SK-N-SH (cell line): ENCODE measurements at regions not wholly inside any gene's neighbourhood (a gene's known extent, or its start where the extent isn't known, plus 50 kb on each side); places are given as distances from the start of the nearest gene placed in this dataset.

Source experiments
- CTCF ChIA-PET: fragments of 300-600, 350-600 bp; formaldehyde crosslinking; extraction: SDS; loops from one replicate; lab custom pipeline; 2021; lab: Yijun Ruan, JAX
- POLR2A ChIA-PET: fragments of 350-600 bp; sonication (Branson Sonifier 250); formaldehyde crosslinking; extraction: SDS; loops from one replicate; lab custom pipeline; 2020; ENCODE audit warnings: antibody characterized with exemption, inconsistent platforms; lab: Yijun Ruan, JAX
- DNase-seq: peaks from one replicate; pipeline ENCODE4 v3.0.0; 2012
- H2AFZ ChIP-seq: fragments of 200-600 bp; sonication (generic); 2 replicates; pipeline ENCODE4 v1.8.1; 2016; ENCODE audit warnings: antibody characterized with exemption, mild to moderate bottlenecking, low read depth
- H3F3A ChIP-seq: fragments of 200-600 bp; sonication (generic); replicated peaks from 2 replicates; pipeline ENCODE3; 2016; ENCODE audit warnings: antibody characterized with exemption, mild to moderate bottlenecking; ENCODE audit not compliant: insufficient read depth
- H3K27ac ChIP-seq, 2 experiments: fragments of 200-500 bp in 1 of 2; fragments of 200-600 bp in 1 of 2; sonication (Bioruptor generic) in 1 of 2; sonication (generic), shearing (Covaris generic) in 1 of 2; 2 replicates each; pipeline versions ENCODE4 v1.5.1 to v1.6.1; 2014 to 2016; ENCODE audit warnings: low read depth in 2 of 2, inconsistent platforms in 1 of 2, low read length in 1 of 2, mild to moderate bottlenecking in 1 of 2, mixed read lengths in 1 of 2
- H3K27me3 ChIP-seq: fragments of 200-600 bp; sonication (generic), shearing (Covaris generic); 2 replicates; pipeline ENCODE4 v1.6.1; 2016; ENCODE audit warnings: mixed run types; ENCODE audit not compliant: insufficient read depth
- H3K36me3 ChIP-seq, 2 experiments: fragments of 200-500 bp in 1 of 2; fragments of 200-600 bp in 1 of 2; sonication (Bioruptor generic) in 1 of 2; sonication (generic) in 1 of 2; replicated peaks in 1 of 2; 2 replicates each; pipeline versions ENCODE3 to v1.5.1; 2014 to 2016; ENCODE audit warnings: low read length in 1 of 2, mild to moderate bottlenecking in 1 of 2; ENCODE audit not compliant: insufficient read depth in 2 of 2, control insufficient read depth in 1 of 2
- H3K4me1 ChIP-seq, 2 experiments: fragments of 200-500 bp in 1 of 2; fragments of 200-600 bp in 1 of 2; sonication (Bioruptor generic) in 1 of 2; sonication (generic), shearing (Covaris generic) in 1 of 2; 2 replicates each; pipeline versions ENCODE4 v1.5.1 to v1.6.1; 2014 to 2016; ENCODE audit warnings: low read depth in 1 of 2, low read length in 1 of 2, mixed run types in 1 of 2; ENCODE audit not compliant: insufficient read depth in 2 of 2, control insufficient read depth in 1 of 2
- H3K4me2 ChIP-seq: fragments of 200-600 bp; sonication (generic), shearing (Covaris generic); 2 replicates; pipeline ENCODE4 v1.6.1; 2017; ENCODE audit warnings: mixed run types
- H3K4me3 ChIP-seq, 2 experiments: fragments of 200-500 bp in 1 of 2; fragments of 200-600 bp in 1 of 2; sonication (Bioruptor generic) in 1 of 2; sonication (generic), shearing (Covaris generic) in 1 of 2; 2 replicates each; pipeline versions ENCODE4 v1.5.1 to v1.8.1; 2014 to 2016; ENCODE audit warnings: low read depth in 2 of 2, inconsistent platforms in 1 of 2, low read length in 1 of 2, mild to moderate bottlenecking in 1 of 2, mixed read lengths in 1 of 2, moderate library complexity in 1 of 2
- H3K79me2 ChIP-seq: fragments of 200-600 bp; sonication (generic); 2 replicates; pipeline ENCODE4 v1.8.1; 2017; ENCODE audit warnings: mild to moderate bottlenecking; ENCODE audit not compliant: insufficient read depth
- H3K9ac ChIP-seq: fragments of 200-600 bp; sonication (generic); 2 replicates; pipeline ENCODE4 v1.6.1; 2017; ENCODE audit warnings: mixed run types
- H3K9me2 ChIP-seq: fragments of 200-600 bp; sonication (generic); 2 replicates; pipeline ENCODE4 v1.6.1; 2017; ENCODE audit warnings: mixed run types
- H3K9me3 ChIP-seq: fragments of 200-600 bp; sonication (generic); 2 replicates; pipeline ENCODE4 v1.6.1; 2017; ENCODE audit warnings: mixed run types, mild to moderate bottlenecking, moderate library complexity
- H4K20me1 ChIP-seq: fragments of 200-600 bp; sonication (generic); 2 replicates; pipeline ENCODE4 v1.6.1; 2017; ENCODE audit warnings: mild to moderate bottlenecking, mixed run types; ENCODE audit not compliant: insufficient read depth
- EP300 ChIP-seq, 2 experiments: IDR thresholded peaks; 2 replicates each; pipeline versions ENCODE4 v1.4.0 to v1.6.1; 2012; ENCODE audit warnings: borderline replicate concordance in 1 of 2, low read depth in 1 of 2, low read length in 1 of 2
- EZH2phosphoT487 ChIP-seq: fragments of 200-600 bp; sonication (generic); IDR thresholded peaks from 2 replicates; pipeline ENCODE4 v1.6.1; 2017; ENCODE audit warnings: low read depth, mixed run types, mild to moderate bottlenecking, antibody characterized with exemption, moderate library complexity, borderline replicate concordance
- FOXJ3 ChIP-seq: sonication (generic); formaldehyde crosslinking; IDR thresholded peaks from 2 replicates; pipeline ENCODE4 v1.5.1; 2020; ENCODE audit warnings: mild to moderate bottlenecking, missing genetic modification reagents
- FOXM1 ChIP-seq: IDR thresholded peaks from 2 replicates; pipeline ENCODE4 v1.4.0; 2012; ENCODE audit warnings: low read depth, mild to moderate bottlenecking
- POLR2AphosphoS5 ChIP-seq: IDR thresholded peaks from 2 replicates; pipeline ENCODE4 v1.6.1; 2012; ENCODE audit warnings: low read depth, low read length
- RAD21 ChIP-seq: IDR thresholded peaks from 2 replicates; pipeline ENCODE4 v1.6.1; 2012; ENCODE audit warnings: mild to moderate bottlenecking, low read length
- RCOR1 ChIP-seq: fragments of 150-350 bp; IDR thresholded peaks from 2 replicates; pipeline ENCODE4 v1.6.1; 2017; ENCODE audit warnings: antibody characterized with exemption, low read length
- REST ChIP-seq: IDR thresholded peaks from 2 replicates; pipeline ENCODE4 v1.6.1; 2012; ENCODE audit warnings: mild to moderate bottlenecking, low read depth, low read length, moderate library complexity
- SIN3A ChIP-seq: IDR thresholded peaks from 2 replicates; pipeline ENCODE4 v1.6.1; 2012; ENCODE audit warnings: low read depth, mild to moderate bottlenecking, low read length, moderate library complexity, borderline replicate concordance
- SMC3 ChIP-seq: IDR thresholded peaks from 2 replicates; pipeline ENCODE4 v1.6.1; 2012; ENCODE audit warnings: low read depth, low read length, improper control_type of control experiment
- TAF1 ChIP-seq: IDR thresholded peaks from 2 replicates; pipeline ENCODE4 v1.6.1; 2012; ENCODE audit warnings: low read depth, mild to moderate bottlenecking, low read length, moderate library complexity, borderline replicate concordance
- TCF12 ChIP-seq: IDR thresholded peaks from 2 replicates; pipeline ENCODE4 v1.4.0; 2012
- TEAD4 ChIP-seq: IDR thresholded peaks from 2 replicates; pipeline ENCODE4 v1.4.0; 2012; ENCODE audit warnings: mild to moderate bottlenecking, borderline replicate concordance; ENCODE audit not compliant: insufficient read depth
- WGBS: methylation state at CpG from one replicate; pipeline ENCODE4 v1.1.6; 2017; ENCODE audit warnings: low lambda C conversion rate; 5-methylcytosine and 5-hydroxymethylcytosine counted together
- TF ChIP-seq, protein P1 (sequence below): fragments of 150-350 bp; IDR thresholded peaks from 2 replicates; pipeline ENCODE4 v1.6.1; 2016; ENCODE audit warnings: mild to moderate bottlenecking, low read depth, low read length
- TF ChIP-seq, protein P2 (sequence below): fragments of 200-600 bp; sonication (generic); IDR thresholded peaks from 2 replicates; pipeline ENCODE4 v1.6.1; 2017; ENCODE audit warnings: antibody characterized with exemption, mild to moderate bottlenecking, moderate library complexity
- TF ChIP-seq, protein P3 (sequence below): IDR thresholded peaks from 2 replicates; pipeline ENCODE4; 2012

- H3K27me3 ChIP-seq: no peaks in the 10 kb centered on the region
- ChIA-PET CTCF (no interaction called here), POLR2A (no interaction called here)
- H4K20me1 ChIP-seq: no peaks in the 10 kb centered on the region
- no peaks in the 10 kb centered on the region for H3K79me2 ChIP-seq
- TF ChIP-seq, protein P1, sequence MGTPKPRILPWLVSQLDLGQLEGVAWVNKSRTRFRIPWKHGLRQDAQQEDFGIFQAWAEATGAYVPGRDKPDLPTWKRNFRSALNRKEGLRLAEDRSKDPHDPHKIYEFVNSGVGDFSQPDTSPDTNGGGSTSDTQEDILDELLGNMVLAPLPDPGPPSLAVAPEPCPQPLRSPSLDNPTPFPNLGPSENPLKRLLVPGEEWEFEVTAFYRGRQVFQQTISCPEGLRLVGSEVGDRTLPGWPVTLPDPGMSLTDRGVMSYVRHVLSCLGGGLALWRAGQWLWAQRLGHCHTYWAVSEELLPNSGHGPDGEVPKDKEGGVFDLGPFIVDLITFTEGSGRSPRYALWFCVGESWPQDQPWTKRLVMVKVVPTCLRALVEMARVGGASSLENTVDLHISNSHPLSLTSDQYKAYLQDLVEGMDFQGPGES: no peak
- TF ChIP-seq TCF12 (no peak), FOXJ3 (CRISPR knock-in tag) (no peak), REST (no peak), SIN3A (no peak), EP300 (IDR thresholded peaks at IDR 0.05; ENCODE audit: borderline replicate concordance in 1 of 2, low read depth in 1 of 2, low read length in 1 of 2) (no peak), POLR2AphosphoS5 (no peak), TAF1 (no peak), RAD21 (no peak), EZH2phosphoT487 (no peak), TEAD4 (no peak), RCOR1 (no peak), FOXM1 (no peak), SMC3 (no peak)
- TF ChIP-seq, protein P2, sequence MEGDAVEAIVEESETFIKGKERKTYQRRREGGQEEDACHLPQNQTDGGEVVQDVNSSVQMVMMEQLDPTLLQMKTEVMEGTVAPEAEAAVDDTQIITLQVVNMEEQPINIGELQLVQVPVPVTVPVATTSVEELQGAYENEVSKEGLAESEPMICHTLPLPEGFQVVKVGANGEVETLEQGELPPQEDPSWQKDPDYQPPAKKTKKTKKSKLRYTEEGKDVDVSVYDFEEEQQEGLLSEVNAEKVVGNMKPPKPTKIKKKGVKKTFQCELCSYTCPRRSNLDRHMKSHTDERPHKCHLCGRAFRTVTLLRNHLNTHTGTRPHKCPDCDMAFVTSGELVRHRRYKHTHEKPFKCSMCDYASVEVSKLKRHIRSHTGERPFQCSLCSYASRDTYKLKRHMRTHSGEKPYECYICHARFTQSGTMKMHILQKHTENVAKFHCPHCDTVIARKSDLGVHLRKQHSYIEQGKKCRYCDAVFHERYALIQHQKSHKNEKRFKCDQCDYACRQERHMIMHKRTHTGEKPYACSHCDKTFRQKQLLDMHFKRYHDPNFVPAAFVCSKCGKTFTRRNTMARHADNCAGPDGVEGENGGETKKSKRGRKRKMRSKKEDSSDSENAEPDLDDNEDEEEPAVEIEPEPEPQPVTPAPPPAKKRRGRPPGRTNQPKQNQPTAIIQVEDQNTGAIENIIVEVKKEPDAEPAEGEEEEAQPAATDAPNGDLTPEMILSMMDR: no peak
- TF ChIP-seq, protein P3, sequence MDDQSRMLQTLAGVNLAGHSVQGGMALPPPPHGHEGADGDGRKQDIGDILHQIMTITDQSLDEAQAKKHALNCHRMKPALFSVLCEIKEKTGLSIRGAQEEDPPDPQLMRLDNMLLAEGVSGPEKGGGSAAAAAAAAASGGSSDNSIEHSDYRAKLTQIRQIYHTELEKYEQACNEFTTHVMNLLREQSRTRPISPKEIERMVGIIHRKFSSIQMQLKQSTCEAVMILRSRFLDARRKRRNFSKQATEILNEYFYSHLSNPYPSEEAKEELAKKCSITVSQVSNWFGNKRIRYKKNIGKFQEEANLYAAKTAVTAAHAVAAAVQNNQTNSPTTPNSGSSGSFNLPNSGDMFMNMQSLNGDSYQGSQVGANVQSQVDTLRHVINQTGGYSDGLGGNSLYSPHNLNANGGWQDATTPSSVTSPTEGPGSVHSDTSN: no peak
- H3K9me3 ChIP-seq: no peaks in the 10 kb centered on the region
- H3K9ac ChIP-seq: no peak overlapping the region
- DNase-seq: no peak
- H3K9me2 ChIP-seq: no peaks in the 10 kb centered on the region
- H3K36me3 ChIP-seq: no peaks in the 10 kb centered on the region
- H3F3A ChIP-seq: no peaks in the 10 kb centered on the region
- H3K4me3 ChIP-seq: no peak overlapping the region
- 0% methylated on average over 2 of the region's 2 CpGs for WGBS
- H3K4me1 ChIP-seq: no peaks in the 10 kb centered on the region
- no peak overlapping the region for H3K27ac ChIP-seq
- no peak overlapping the region for H3K4me2 ChIP-seq
- no peak overlapping the region for H2AFZ ChIP-seq
Measured at GRCh38 chr14:38799671-38800070, 303.4 kb downstream of the SEC23A start.
